Adipocyte (in vitro differentiated cells): ENCODE measurements at regions not wholly inside any gene's neighbourhood (a gene's known extent, or its start where the extent isn't known, plus 50 kb on each side); places are given as distances from the start of the nearest gene placed in this dataset.

Experiments used
- DNase-seq: peaks from one replicate; pipeline ENCODE4 v3.0.0-alpha.2; 2015; ENCODE audit warnings: low read depth
- H3K27me3 ChIP-seq: replicated peaks from 2 replicates; pipeline ENCODE4 v1.7.0; 2013; ENCODE audit warnings: mild to moderate bottlenecking, low read length, moderate library complexity; ENCODE audit not compliant: control insufficient read depth, insufficient read depth
- H3K36me3 ChIP-seq: 2 replicates; pipeline ENCODE4 v1.7.0; 2013; ENCODE audit warnings: low read length, mild to moderate bottlenecking, moderate library complexity; ENCODE audit not compliant: control insufficient read depth, insufficient read depth, severe bottlenecking
- H3K4me1 ChIP-seq: 2 replicates; pipeline ENCODE4 v1.7.0; 2013; ENCODE audit warnings: mild to moderate bottlenecking, low read length, moderate library complexity; ENCODE audit not compliant: control insufficient read depth, insufficient read depth
- H3K4me3 ChIP-seq: 2 replicates; pipeline ENCODE4 v1.7.0; 2013; ENCODE audit warnings: mild to moderate bottlenecking, low read length, moderate library complexity
- H3K9ac ChIP-seq: 2 replicates; pipeline ENCODE4 v1.7.0; 2013; ENCODE audit warnings: mild to moderate bottlenecking, low read length, moderate library complexity
- H3K9me3 ChIP-seq: 2 replicates; pipeline ENCODE4 v1.7.0; 2013; ENCODE audit warnings: mild to moderate bottlenecking, low read length, moderate library complexity; ENCODE audit not compliant: control insufficient read depth

DNA sequence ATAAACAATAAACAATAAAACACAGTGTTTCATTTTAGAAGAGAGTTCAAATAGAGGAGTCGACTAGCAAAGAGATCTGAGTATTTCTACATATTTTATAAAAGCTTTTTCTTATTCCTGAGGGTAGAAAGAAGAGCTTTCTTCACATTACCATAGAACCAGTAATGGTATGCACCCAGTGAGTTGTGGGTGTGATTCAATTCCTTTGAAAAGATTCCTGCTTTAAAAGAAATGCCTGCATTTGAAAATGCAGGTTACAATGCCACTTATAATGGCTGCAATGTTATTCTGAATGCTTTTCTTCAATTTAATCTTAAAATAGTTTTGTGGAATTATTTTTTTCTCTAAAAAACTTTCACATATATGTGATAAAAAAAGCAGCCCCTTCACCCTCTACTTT lies 178.1 kb downstream of the CDC14C start:
- no peak overlapping the region for H3K4me3 ChIP-seq
- H3K4me1 ChIP-seq: no peaks in the 10 kb centered on the region
- DNase-seq: no peak
- peaks cover 2% of the 10 kb centered on the region for H3K9me3 ChIP-seq
- no peaks in the 10 kb centered on the region for H3K27me3 ChIP-seq
- no peak overlapping the region for H3K9ac ChIP-seq
- H3K36me3 ChIP-seq: no peaks in the 10 kb centered on the region

DNA sequence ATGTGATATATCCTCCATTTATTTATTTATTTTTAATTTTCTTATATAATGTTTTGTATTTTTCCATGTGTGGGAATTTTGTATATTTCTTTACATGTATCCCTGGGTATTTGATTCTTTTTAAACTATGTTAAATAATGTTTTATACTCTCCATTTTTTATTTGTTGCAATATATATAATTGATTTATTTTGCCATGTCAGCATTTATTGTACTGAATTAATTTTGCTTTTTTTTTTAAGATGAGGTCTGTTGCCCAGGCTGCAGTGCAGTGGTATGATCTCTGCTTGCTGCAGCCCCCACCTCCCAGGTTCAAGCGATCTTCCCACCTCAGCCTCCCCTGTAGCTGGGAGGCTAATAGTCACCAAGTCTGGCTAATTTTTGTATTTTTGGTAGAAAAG lies 187.4 kb downstream of the CDC14C start:
- H3K36me3 ChIP-seq: no peaks in the 10 kb centered on the region
- no peak for DNase-seq
- no peak overlapping the region for H3K9ac ChIP-seq
- H3K27me3 ChIP-seq: no peaks in the 10 kb centered on the region
- H3K4me1 ChIP-seq: no peaks in the 10 kb centered on the region
- no peak overlapping the region for H3K4me3 ChIP-seq
- peaks cover 3% of the 10 kb centered on the region for H3K9me3 ChIP-seq

DNA sequence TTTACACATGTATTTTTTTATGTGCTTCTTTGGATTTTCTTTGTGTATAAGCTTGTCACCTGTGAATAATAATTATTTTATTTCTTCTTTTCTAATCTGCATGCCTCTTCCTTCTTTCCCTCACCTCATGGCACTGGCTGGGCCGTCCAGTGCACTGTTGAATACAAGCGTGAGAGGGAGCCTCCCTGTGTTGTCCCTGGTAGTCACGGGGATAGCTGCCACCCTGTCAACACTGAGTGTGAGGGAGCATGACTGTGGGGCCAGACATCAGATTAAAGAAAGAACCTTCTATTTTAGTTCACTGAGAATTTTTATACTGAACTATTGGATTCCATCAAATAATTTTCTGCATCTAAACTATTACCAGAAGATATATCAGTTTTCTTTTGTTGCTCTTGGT lies 187.9 kb downstream of the CDC14C start:
- Histone ChIP-seq H3K36me3 (no peaks in the 10 kb centered on the region), H3K9me3 (peaks cover 3% of the 10 kb centered on the region), H3K27me3 (no peaks in the 10 kb centered on the region), H3K4me3 (no peak overlapping the region), H3K4me1 (no peaks in the 10 kb centered on the region), H3K9ac (no peak overlapping the region)
- no peak for DNase-seq

DNA sequence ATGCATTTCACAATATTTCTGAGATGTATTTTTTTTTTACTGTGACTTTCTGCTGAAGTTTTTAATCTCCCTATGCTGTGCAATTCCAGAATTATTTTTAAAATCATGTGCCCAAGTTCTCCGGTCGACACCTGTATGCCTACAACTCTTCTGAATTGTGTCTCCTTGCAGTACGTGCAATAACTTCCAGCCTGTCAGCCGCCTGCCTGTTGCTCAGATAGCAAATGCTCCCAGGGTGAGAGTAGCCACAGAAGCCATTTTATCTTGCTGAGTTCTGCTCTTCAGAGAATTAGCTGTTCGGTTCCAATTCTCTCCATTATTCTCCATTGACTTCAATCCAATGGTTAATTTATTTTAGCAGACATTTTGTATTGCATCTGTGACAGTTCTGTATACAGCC lies 188.3 kb downstream of the CDC14C start:
- no peaks in the 10 kb centered on the region for H3K27me3 ChIP-seq
- no peaks in the 10 kb centered on the region for H3K4me1 ChIP-seq
- no peaks in the 10 kb centered on the region for H3K9me3 ChIP-seq
- no peak for DNase-seq
- H3K9ac ChIP-seq: no peak overlapping the region
- H3K36me3 ChIP-seq: no peaks in the 10 kb centered on the region
- no peak overlapping the region for H3K4me3 ChIP-seq

DNA sequence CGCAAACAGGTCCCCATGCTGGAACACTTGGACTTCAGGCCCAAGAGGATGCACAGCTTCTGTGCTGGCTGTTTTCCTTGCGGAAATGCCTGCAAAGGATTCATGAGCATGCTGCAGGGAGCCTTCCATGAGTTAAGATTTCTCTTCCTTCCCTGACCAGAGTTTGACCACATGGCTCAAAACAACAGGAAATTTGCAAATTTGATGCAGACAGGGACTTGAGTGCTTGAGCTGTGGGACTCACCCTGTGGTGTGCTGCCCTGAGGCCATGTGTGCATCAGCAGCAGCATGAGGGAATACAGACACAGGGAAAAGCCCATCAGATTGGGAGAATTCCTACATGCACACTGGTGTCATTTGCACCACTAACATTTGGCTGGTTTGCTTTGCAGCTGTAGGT lies 195.4 kb downstream of the CDC14C start:
- no peaks in the 10 kb centered on the region for H3K36me3 ChIP-seq
- H3K27me3 ChIP-seq: no peaks in the 10 kb centered on the region
- no peaks in the 10 kb centered on the region for H3K4me1 ChIP-seq
- no peak overlapping the region for H3K9ac ChIP-seq
- H3K4me3 ChIP-seq: no peak overlapping the region
- H3K9me3 ChIP-seq: no peaks in the 10 kb centered on the region
- DNase-seq: no peak

DNA sequence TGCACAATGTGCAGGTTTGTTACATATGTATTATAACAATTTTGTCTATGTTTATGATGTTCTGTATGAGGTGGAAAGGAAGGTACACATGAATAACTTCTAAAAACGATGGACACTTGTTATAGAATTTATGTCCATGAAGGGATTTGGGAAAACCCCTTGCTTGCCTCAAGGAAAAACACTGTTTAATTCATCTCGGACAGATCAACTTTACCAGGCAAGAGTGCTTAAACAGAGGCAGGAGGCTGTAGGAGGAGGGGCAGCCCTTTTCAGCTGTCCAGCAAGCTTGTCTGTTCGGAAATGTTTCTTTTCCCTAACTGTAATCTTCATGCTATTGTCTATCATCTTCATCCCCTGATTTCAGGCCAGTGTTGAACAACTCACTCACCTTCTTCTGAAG lies 200.9 kb downstream of the CDC14C start:
- Histone ChIP-seq H3K36me3 (no peaks in the 10 kb centered on the region), H3K27me3 (no peaks in the 10 kb centered on the region), H3K9ac (no peak overlapping the region), H3K9me3 (no peaks in the 10 kb centered on the region), H3K4me3 (no peak overlapping the region), H3K4me1 (no peaks in the 10 kb centered on the region)
- DNase-seq: no peak

DNA sequence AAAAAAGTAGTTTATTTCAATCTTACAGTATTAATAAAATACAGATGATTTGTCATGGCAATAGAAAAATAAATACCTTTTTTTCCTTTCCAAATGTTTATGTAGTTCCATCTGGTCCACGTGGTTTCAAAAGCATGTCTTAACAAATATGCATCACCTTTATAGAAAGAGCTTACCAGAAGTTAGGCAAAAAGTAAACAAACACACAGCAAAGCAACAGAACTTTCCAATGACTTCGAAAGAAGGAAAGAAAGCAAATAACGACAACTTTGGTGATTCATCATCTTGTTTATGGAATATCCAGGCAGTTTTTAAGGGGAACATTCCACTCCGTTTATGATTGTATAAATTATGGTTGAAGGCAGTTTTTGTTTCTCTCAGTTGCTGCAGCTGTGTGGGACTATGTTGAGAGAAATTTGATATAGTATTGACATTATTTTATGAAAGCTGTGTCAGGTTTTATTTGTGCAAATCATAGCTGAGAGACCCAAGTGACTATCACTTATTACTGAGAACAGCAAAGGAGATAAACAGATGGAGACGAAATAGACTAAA lies 203.1 kb downstream of the CDC14C start:
- Histone ChIP-seq H3K36me3 (no peaks in the 10 kb centered on the region), H3K27me3 (no peaks in the 10 kb centered on the region), H3K9ac (no peak overlapping the region), H3K4me3 (no peak overlapping the region), H3K4me1 (no peaks in the 10 kb centered on the region), H3K9me3 (no peaks in the 10 kb centered on the region)
- no peak for DNase-seq

DNA sequence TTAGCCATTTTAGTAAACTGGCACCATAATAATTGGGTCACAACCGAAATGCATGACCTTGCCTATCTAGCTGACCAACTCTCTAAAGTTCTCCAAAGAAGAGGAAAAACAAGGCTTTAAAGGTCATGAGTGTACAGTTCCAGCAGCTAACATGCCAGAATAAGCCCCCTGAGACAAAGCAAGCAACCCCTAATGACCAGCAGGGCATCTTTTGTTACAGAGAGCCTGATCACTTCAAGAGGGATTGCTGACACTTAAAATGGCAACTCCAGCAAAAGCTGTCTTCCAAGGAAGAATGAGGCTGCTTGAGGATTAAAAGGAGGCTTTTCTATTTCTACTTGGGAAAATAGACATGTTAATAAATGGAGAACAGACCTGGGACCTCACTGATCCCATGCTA lies 213.6 kb downstream of the CDC14C start:
- Histone ChIP-seq H3K9me3 (no peaks in the 10 kb centered on the region), H3K9ac (no peak overlapping the region), H3K27me3 (no peaks in the 10 kb centered on the region), H3K36me3 (no peaks in the 10 kb centered on the region), H3K4me1 (no peaks in the 10 kb centered on the region), H3K4me3 (no peak overlapping the region)
- DNase-seq: no peak

DNA sequence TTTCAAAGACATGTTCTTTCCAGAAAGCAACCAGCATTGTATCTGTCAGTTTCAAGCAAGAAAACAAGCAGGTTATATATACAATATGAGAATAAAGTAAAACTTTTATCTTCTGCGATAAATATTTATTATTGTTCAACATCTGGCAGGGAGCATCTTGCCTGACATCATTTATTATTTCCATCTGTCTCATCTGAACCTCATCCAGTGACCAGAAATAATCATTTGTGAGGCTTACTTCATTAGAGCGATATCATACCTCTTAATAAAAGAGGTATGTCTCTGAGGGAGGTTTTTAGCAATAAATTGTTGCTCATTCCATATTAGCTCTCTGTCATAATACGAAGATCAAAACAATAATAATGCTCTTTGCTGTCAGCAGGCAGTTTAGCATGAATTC lies 226.1 kb downstream of the CDC14C start:
- H3K9ac ChIP-seq: no peak overlapping the region
- no peaks in the 10 kb centered on the region for H3K36me3 ChIP-seq
- H3K9me3 ChIP-seq: no peaks in the 10 kb centered on the region
- H3K4me3 ChIP-seq: no peak overlapping the region
- DNase-seq: no peak
- H3K4me1 ChIP-seq: no peaks in the 10 kb centered on the region
- H3K27me3 ChIP-seq: no peaks in the 10 kb centered on the region

DNA sequence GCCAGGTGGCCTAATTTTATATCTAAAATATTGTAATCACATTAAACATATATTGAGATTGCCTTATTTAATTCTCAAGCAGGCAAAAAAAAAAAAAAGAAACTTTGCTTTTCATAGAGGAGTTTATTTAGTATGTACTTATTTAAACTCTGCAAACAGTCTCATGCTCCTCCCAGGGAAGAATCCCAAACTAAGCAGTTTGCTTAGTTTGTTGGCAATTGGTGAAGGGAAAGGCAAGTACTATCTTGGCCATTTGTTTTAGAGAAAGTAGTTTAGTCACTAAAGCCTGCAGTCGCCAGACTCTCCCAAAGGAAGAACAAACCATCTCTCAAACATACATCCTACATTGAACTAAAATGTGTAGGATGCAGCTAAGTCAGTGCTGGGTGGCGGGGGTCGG lies 226.8 kb downstream of the CDC14C start:
- DNase-seq: no peak
- no peaks in the 10 kb centered on the region for H3K27me3 ChIP-seq
- H3K4me3 ChIP-seq: no peak overlapping the region
- H3K9me3 ChIP-seq: no peaks in the 10 kb centered on the region
- no peak overlapping the region for H3K9ac ChIP-seq
- no peaks in the 10 kb centered on the region for H3K36me3 ChIP-seq
- H3K4me1 ChIP-seq: no peaks in the 10 kb centered on the region

DNA sequence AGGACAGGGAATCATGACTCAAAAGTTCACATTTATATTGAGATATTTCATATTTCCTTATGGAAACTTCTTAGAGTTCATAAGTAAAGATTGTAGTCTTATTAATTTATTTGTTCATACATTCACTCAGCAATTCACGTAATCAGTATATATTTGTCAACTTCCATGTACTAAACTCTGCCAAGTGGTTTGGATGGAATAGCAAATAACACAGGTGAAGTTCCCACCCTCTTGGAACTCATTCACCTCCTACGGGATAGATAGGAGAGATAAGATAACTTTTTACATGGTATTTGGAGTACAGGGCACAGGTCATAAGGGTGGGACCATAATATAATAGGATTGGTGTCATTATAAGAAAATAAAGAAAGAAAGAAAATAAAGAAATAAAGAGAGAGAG lies 234.0 kb downstream of the CDC14C start:
- Histone ChIP-seq H3K9ac (no peak overlapping the region), H3K36me3 (no peaks in the 10 kb centered on the region), H3K4me3 (no peak overlapping the region), H3K9me3 (no peaks in the 10 kb centered on the region), H3K4me1 (no peaks in the 10 kb centered on the region), H3K27me3 (no peaks in the 10 kb centered on the region)
- DNase-seq: no peak

DNA sequence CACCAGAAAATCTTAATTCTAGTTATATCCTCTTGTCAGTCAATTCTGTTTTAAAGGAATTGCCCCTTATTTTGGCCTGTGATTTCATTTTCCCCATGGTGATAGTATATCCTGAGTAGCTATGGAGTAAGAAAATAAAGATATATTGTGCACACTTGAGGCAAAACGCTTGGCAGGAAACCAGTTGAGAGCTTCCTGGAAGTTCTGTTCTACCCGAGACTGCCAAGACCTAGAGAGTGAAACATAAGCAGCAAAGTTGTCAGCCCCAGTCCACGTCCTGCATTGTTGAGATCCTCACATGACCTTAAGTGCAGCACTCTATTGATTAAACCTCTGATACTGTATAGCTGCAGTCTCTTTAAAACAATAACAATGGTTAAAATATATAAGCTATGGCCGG lies 235.2 kb downstream of the CDC14C start:
- no peak overlapping the region for H3K9ac ChIP-seq
- H3K36me3 ChIP-seq: no peaks in the 10 kb centered on the region
- no peaks in the 10 kb centered on the region for H3K9me3 ChIP-seq
- H3K4me3 ChIP-seq: no peak overlapping the region
- DNase-seq: no peak
- H3K27me3 ChIP-seq: no peaks in the 10 kb centered on the region
- H3K4me1 ChIP-seq: no peaks in the 10 kb centered on the region
